Lower lobe of right lung (tissue), 2 donors: ENCODE measurements at regions not wholly inside any gene's neighbourhood (a gene's known extent, or its start where the extent isn't known, plus 50 kb on each side); places are given as distances from the start of the nearest gene placed in this dataset.

Experiments used
- ATAC-seq, 2 donors: fragments of 200-7000 bp; cut with Tn5 transposase; one replicate each; pipeline ENCODE4 v1.9.1; 2020 to 2022; ENCODE audit warnings: mild to moderate bottlenecking in 2 of 2, moderate library complexity in 2 of 2
- DNase-seq: peaks from one replicate; pipeline ENCODE4 v3.0.0-alpha.2; 2020
- H3K27ac ChIP-seq: fragments of 200-600 bp; one replicate; pipeline ENCODE4 v1.8.0; 2022
- H3K27me3 ChIP-seq: fragments of 200-600 bp; one replicate; pipeline ENCODE4 v1.8.0; 2022; ENCODE audit warnings: low read depth
- H3K36me3 ChIP-seq: fragments of 200-600 bp; one replicate; pipeline ENCODE4 v1.8.0; 2022; ENCODE audit warnings: mild to moderate bottlenecking
- H3K4me1 ChIP-seq: fragments of 200-600 bp; one replicate; pipeline ENCODE4 v1.8.0; 2022
- H3K4me3 ChIP-seq: fragments of 200-600 bp; one replicate; pipeline ENCODE4 v1.8.0; 2022; ENCODE audit warnings: mild to moderate bottlenecking
- H3K9me3 ChIP-seq: fragments of 200-600 bp; one replicate; pipeline ENCODE4 v1.8.0; 2022
- intact Hi-C: fragments of 100-400 bp; cut with DNase I; formaldehyde crosslinking; loops from one replicate; pipeline ENCODE4 v1.11.0; 2022
- TF ChIP-seq, protein P1 (sequence below): fragments of 200-600 bp; IDR thresholded peaks from one replicate; pipeline ENCODE4 v1.8.0; 2022; ENCODE audit warnings: antibody characterized with exemption, mild to moderate bottlenecking
- donor health status: DM: no; HTN: yes; CAD: no; lungs with severe emphysema.

GRCh38 chrX:10904220-10904619 is 206.9 kb upstream of the HCCS start:
- TF ChIP-seq, protein P1, sequence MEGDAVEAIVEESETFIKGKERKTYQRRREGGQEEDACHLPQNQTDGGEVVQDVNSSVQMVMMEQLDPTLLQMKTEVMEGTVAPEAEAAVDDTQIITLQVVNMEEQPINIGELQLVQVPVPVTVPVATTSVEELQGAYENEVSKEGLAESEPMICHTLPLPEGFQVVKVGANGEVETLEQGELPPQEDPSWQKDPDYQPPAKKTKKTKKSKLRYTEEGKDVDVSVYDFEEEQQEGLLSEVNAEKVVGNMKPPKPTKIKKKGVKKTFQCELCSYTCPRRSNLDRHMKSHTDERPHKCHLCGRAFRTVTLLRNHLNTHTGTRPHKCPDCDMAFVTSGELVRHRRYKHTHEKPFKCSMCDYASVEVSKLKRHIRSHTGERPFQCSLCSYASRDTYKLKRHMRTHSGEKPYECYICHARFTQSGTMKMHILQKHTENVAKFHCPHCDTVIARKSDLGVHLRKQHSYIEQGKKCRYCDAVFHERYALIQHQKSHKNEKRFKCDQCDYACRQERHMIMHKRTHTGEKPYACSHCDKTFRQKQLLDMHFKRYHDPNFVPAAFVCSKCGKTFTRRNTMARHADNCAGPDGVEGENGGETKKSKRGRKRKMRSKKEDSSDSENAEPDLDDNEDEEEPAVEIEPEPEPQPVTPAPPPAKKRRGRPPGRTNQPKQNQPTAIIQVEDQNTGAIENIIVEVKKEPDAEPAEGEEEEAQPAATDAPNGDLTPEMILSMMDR = no peak
- H3K4me3 ChIP-seq = no peak overlapping the region
- H3K4me1 ChIP-seq = no peaks in the 10 kb centered on the region
- DNase-seq (no peak), ATAC-seq (no peak)
- no peaks in the 10 kb centered on the region for H3K27me3 ChIP-seq
- H3K27ac ChIP-seq = no peak overlapping the region
- H3K9me3 ChIP-seq = no peaks in the 10 kb centered on the region
- intact Hi-C loops = no loop called here
- H3K36me3 ChIP-seq = no peaks in the 10 kb centered on the region

- no peak for DNase-seq
- intact Hi-C loops = no loop called here
- no peak overlapping the region for H3K4me3 ChIP-seq
Measured at GRCh38 chrX:10906866-10907265, 204.3 kb upstream of the HCCS start.

DNA sequence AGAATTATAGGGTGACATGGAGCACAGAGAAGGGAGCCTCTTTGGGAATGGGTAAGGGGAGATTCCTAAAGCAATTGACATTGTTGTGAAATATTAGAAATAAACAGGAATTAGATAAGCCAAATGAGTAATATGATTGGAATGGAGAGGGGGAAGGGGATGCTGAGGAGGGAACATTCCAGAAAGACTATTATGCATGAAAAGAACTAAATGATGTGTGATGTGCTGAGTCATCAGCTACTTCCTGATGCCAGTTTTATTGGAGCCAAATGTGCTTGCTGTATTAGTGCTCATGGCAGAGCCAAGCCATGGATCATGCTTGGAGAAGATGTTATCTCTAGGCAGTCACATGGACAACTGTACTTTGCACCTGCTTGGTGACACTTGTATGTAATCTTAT is 189.0 kb upstream of the HCCS start:
- no peak overlapping the region for H3K4me3 ChIP-seq
- no peaks in the 10 kb centered on the region for H3K36me3 ChIP-seq
- intact Hi-C loops = no loop called here
- H3K27ac ChIP-seq = no peak overlapping the region
- no peaks in the 10 kb centered on the region for H3K9me3 ChIP-seq
- no peaks in the 10 kb centered on the region for H3K4me1 ChIP-seq
- DNase-seq (no peak), ATAC-seq (peak in 1 of 2 donors; percentile 31)
- no peaks in the 10 kb centered on the region for H3K27me3 ChIP-seq
- TF ChIP-seq, protein P1 = no peak

More at GRCh38 chrX:10906866-10907265, 204.3 kb upstream of the HCCS start:
- TF ChIP-seq, protein P1 = no peak
- Histone ChIP-seq H3K36me3 (no peaks in the 10 kb centered on the region), H3K9me3 (no peaks in the 10 kb centered on the region), H3K4me1 (no peaks in the 10 kb centered on the region), H3K27me3 (no peaks in the 10 kb centered on the region), H3K27ac (no peak overlapping the region)
- ATAC-seq = no peak

DNA sequence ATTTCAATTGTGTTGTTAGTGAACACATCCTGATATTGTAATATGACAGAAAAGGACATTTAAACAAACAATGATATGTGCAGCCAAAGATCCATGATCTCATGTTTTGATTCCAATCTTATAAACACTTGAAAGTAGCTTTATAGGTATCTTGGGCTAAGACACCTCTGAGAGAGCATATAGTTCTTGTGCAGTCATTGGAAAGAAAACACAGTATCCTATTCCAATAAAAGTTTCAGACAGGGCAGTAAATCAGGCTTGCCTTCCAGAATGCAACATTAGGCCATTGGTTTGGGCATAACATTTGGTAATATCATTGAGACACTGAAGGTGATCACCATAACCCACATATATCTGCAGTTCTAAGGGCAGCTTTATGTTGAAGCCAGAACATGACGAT is 188.3 kb upstream of the HCCS start:
- ATAC-seq (no peak), DNase-seq (no peak)
- intact Hi-C loops = no loop called here
- no peaks in the 10 kb centered on the region for H3K27me3 ChIP-seq
- no peaks in the 10 kb centered on the region for H3K4me1 ChIP-seq
- no peak overlapping the region for H3K27ac ChIP-seq
- no peak overlapping the region for H3K4me3 ChIP-seq
- no peaks in the 10 kb centered on the region for H3K9me3 ChIP-seq
- no peaks in the 10 kb centered on the region for H3K36me3 ChIP-seq
- TF ChIP-seq, protein P1 = no peak

GRCh38 chrX:10923466-10923865 is 187.7 kb upstream of the HCCS start:
- no peaks in the 10 kb centered on the region for H3K27me3 ChIP-seq
- ATAC-seq (no peak), DNase-seq (no peak)
- TF ChIP-seq, protein P1 = no peak
- intact Hi-C loops = no loop called here
- H3K36me3 ChIP-seq = no peaks in the 10 kb centered on the region
- no peak overlapping the region for H3K4me3 ChIP-seq
- H3K9me3 ChIP-seq = no peaks in the 10 kb centered on the region
- no peak overlapping the region for H3K27ac ChIP-seq
- no peaks in the 10 kb centered on the region for H3K4me1 ChIP-seq

DNA sequence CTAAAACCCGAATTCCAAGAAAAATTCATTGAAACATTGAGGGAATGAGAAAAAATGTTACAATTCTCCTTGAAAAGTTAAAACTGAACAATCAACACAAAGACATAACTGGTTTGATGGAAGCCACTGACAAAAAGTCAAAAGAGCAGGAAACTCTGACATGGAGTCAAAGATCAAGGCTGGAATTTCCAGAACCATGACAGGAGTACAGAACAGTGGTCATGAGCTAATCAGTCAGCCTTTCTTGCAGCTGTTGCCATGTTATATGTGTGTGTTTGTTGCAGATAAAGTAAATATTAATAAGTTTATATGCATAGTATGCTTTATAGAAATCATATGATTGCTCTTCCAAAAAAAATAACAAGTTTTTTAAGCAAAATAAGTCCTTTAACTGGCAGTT is 184.7 kb upstream of the HCCS start:
- Histone ChIP-seq H3K36me3 (no peaks in the 10 kb centered on the region), H3K27me3 (no peaks in the 10 kb centered on the region), H3K4me3 (no peak overlapping the region), H3K9me3 (no peaks in the 10 kb centered on the region), H3K4me1 (no peaks in the 10 kb centered on the region), H3K27ac (no peak overlapping the region)
- intact Hi-C loops = no loop called here
- no peak for DNase-seq
- ATAC-seq = no peak
- TF ChIP-seq, protein P1 = no peak
